Activated B cell treated with CpG ODN at 0.5 μM for 24 hours (primary cell): ENCODE measurements at regions not wholly inside any gene's neighbourhood (a gene's known extent, or its start where the extent isn't known, plus 50 kb on each side); places are given as distances from the start of the nearest gene placed in this dataset.
"Not testable (repeated sequence)": the region's sequence is repeated elsewhere in the genome, so short reads cannot be mapped to it uniquely, and the experiment has no call there.

Experiments
- ATAC-seq: fragments of 200-7000 bp; cut with Tn5 transposase; one replicate; pipeline ENCODE4 v1.10.0; 2021; ENCODE audit warnings: low read depth, mild to moderate bottlenecking, moderate library complexity
- CTCF ChIA-PET: fragments of 350-600 bp; sonication (Branson Sonifier 250); formaldehyde crosslinking; loops from one replicate; lab custom pipeline; 2021; ENCODE audit warnings: antibody characterized with exemption; lab: Charles Lee
- POLR2A ChIA-PET: fragments of 350-600 bp; sonication (Branson Sonifier 250); formaldehyde crosslinking; loops from one replicate; lab custom pipeline; 2021; ENCODE audit warnings: antibody characterized with exemption; lab: Charles Lee
- DNase-seq: peaks from one replicate; pipeline ENCODE4 v3.0.0; 2022
- H3K27ac Mint-ChIP-seq: one replicate; pipeline ENCODE4 v1.8.0; 2020; ENCODE audit warnings: mixed read lengths
- H3K27me3 Mint-ChIP-seq: one replicate; pipeline ENCODE4 v1.8.0; 2021; ENCODE audit warnings: mixed read lengths
- H3K36me3 Mint-ChIP-seq: one replicate; pipeline ENCODE4 v1.8.0; 2021; ENCODE audit warnings: low read depth, mixed read lengths
- H3K4me1 Mint-ChIP-seq: one replicate; pipeline ENCODE4 v1.8.0; 2021; ENCODE audit warnings: mixed read lengths
- H3K4me3 Mint-ChIP-seq: one replicate; pipeline ENCODE4 v1.8.0; 2020; ENCODE audit warnings: mild to moderate bottlenecking, mixed read lengths
- H3K9me3 Mint-ChIP-seq: one replicate; pipeline ENCODE4 v1.8.0; 2020; ENCODE audit warnings: mixed read lengths
- intact Hi-C: fragments of 100-400 bp; cut with micrococcal nuclease; formaldehyde crosslinking; loops from one replicate; pipeline ENCODE4 v1.15.1; 2024
- TF ChIP-seq, protein P1 (sequence below): fragments of 200-600 bp; IDR thresholded peaks from one replicate; pipeline ENCODE4 v1.8.0; 2022; ENCODE audit warnings: antibody characterized with exemption, mild to moderate bottlenecking

DNA sequence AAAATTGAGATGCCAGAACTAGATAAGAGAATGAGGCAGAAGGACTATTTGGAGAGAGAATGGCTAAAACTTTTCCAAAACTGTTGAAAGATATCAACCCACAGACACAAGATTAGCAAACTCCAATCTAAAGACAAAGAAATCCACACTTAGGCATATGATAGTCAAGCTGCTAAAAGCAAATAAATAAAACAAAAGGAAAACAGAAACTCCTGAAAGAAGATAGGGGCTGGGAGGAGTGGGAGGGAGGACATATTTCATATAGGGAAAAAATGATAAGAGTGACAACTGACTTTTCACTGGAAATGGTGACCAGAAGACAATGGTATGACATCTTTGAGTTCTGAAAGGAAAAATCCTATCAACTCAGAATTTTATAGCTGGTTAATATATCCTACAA is 105.4 kb upstream of the ADO start:
- CTCF ChIA-PET, result no interaction called here
- intact Hi-C loops, result no loop called here
- H3K27ac Mint-ChIP-seq, result no peak overlapping the region

DNA sequence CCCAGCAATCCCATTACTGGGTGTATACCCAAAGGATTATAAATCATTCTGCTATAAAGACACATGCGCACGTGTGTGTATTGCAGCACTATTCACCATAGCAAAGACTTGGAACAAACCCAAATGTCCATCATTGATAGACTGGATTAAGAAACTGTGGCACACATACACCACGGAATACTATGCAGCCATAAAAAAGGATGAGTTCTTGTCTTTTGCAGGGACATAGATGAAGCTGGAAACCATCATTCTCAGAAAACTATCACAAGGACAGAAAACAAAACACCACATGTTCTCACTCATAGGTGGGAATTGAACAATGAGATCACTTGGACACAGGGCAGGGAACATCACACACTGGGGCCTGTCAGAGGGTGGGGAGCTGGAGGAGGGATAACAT is 100.4 kb upstream of the ADO start:
- intact Hi-C loops, H3K9me3 Mint-ChIP-seq, H3K4me3 Mint-ChIP-seq, CTCF ChIA-PET, DNase-seq, H3K27me3 Mint-ChIP-seq, H3K36me3 Mint-ChIP-seq, POLR2A ChIA-PET, ATAC-seq, H3K27ac Mint-ChIP-seq: not testable (repeated sequence)
- peaks cover 28% of the 10 kb centered on the region for H3K4me1 Mint-ChIP-seq

More for the DNA sequence above, 105.4 kb upstream of the ADO start:
- peaks cover 13% of the 10 kb centered on the region for H3K9me3 Mint-ChIP-seq
- H3K4me3 Mint-ChIP-seq, result no peak overlapping the region
- peaks cover 7% of the 10 kb centered on the region for H3K36me3 Mint-ChIP-seq
- H3K27me3 Mint-ChIP-seq, result no peaks in the 10 kb centered on the region
- DNase-seq (no peak), ATAC-seq (no peak)
- H3K4me1 Mint-ChIP-seq, result peaks cover 18% of the 10 kb centered on the region
- POLR2A ChIA-PET, result no interaction called here
- TF ChIP-seq, protein P1, sequence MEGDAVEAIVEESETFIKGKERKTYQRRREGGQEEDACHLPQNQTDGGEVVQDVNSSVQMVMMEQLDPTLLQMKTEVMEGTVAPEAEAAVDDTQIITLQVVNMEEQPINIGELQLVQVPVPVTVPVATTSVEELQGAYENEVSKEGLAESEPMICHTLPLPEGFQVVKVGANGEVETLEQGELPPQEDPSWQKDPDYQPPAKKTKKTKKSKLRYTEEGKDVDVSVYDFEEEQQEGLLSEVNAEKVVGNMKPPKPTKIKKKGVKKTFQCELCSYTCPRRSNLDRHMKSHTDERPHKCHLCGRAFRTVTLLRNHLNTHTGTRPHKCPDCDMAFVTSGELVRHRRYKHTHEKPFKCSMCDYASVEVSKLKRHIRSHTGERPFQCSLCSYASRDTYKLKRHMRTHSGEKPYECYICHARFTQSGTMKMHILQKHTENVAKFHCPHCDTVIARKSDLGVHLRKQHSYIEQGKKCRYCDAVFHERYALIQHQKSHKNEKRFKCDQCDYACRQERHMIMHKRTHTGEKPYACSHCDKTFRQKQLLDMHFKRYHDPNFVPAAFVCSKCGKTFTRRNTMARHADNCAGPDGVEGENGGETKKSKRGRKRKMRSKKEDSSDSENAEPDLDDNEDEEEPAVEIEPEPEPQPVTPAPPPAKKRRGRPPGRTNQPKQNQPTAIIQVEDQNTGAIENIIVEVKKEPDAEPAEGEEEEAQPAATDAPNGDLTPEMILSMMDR, result no peak

DNA sequence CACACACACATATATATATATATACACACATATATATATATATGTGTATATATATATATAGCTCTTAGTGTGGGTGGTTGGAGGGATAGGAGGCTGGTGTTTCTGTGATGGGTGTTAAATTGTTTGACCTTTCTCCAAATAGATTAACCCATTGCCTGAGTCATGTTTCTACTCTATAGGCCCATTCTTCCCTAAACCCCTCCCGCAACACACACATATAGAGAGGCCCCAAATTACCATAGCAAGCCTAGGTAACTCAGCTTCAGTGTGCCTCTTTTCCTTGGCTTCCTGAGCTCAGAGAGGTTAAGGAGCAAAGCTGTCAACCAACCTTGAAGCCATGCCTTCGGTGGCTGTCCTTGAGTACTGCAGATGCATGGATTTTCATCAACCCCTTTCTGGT is 98.7 kb upstream of the ADO start:
- Mint-ChIP-seq H3K27ac (no peak overlapping the region), H3K4me3 (no peak overlapping the region), H3K27me3 (no peaks in the 10 kb centered on the region), H3K9me3 (peaks cover 2% of the 10 kb centered on the region), H3K36me3 (no peaks in the 10 kb centered on the region), H3K4me1 (peaks cover 43% of the 10 kb centered on the region)
- ChIA-PET CTCF (interaction anchor here (1.6 kb wide), 1 partner anchor 27 kb away, joined by 3 read pairs; no protein-coding TSS in a partner anchor), POLR2A (no interaction called here)
- DNase-seq (no peak), ATAC-seq (no peak)
- intact Hi-C loops, result no loop called here
- TF ChIP-seq, protein P1, result no peak

DNA sequence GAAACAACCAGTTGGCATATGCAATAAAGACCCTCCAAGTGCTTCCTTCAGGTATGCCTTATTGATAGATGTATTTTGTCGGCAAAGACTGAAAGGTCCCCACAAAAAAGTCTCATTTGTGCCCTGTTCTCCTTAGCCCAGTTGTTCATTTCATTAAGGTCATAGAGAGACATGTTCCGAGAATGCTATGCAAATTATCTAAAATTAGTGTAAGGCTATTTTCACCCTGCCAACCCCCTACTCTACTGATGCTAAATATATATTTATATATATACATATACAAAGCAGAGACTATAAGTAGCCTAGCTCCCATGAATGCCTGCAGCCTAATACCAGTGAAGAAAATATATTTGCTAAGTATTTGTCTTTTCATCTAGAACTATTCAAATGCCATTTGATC is 96.7 kb upstream of the ADO start:
- TF ChIP-seq, protein P1, result no peak
- POLR2A ChIA-PET, result interaction anchor here (1.4 to 1.8 kb wide), 2 partner anchors 25 to 109 kb away, joined by 4 to 6 read pairs; partner anchors contain the start of gene EGR2
- ATAC-seq (peak; percentile 42), DNase-seq (no peak)
- intact Hi-C loops, result loop anchor here (2.0 kb wide), 1 partner anchor 15 kb away; no protein-coding TSS in a partner anchor
- Mint-ChIP-seq H3K27ac (no peak overlapping the region), H3K27me3 (no peaks in the 10 kb centered on the region), H3K4me1 (peaks cover 37% of the 10 kb centered on the region), H3K9me3 (peaks cover 7% of the 10 kb centered on the region), H3K4me3 (no peak overlapping the region), H3K36me3 (no peaks in the 10 kb centered on the region)
- CTCF ChIA-PET, result no interaction called here

DNA sequence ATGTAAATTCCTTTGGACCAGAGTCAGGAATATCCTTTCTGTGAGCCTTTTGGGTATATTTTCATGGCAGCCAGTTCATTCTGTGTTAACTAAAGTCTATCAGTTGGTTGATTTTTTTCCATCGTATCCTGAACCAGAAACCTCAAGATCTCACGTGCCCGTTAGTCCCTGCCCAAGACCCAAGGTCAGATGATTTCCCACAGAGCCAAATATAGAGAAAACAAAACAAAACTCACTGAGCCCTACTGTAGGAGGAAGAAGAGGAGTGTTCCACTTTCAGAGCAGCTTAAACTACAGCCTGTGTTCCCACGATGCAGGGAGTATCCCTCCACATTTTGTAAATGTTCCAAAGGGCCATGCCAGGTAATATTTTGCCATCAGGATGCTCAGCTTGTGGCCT is 96.0 kb upstream of the ADO start:
- Mint-ChIP-seq H3K4me1 (peaks cover 37% of the 10 kb centered on the region), H3K27ac (no peak overlapping the region), H3K36me3 (no peaks in the 10 kb centered on the region), H3K27me3 (no peaks in the 10 kb centered on the region), H3K4me3 (peak overlapping the region; percentile 12), H3K9me3 (peaks cover 7% of the 10 kb centered on the region)
- CTCF ChIA-PET, result no interaction called here
- TF ChIP-seq, protein P1, result no peak
- ATAC-seq (no peak), DNase-seq (no peak)
- POLR2A ChIA-PET, result interaction anchor here (1.4 to 1.8 kb wide), 2 partner anchors 24 to 108 kb away, joined by 4 to 6 read pairs; partner anchors contain the start of gene EGR2
- intact Hi-C loops, result loop anchor here (2.0 kb wide), 1 partner anchor 14 kb away; no protein-coding TSS in a partner anchor

DNA sequence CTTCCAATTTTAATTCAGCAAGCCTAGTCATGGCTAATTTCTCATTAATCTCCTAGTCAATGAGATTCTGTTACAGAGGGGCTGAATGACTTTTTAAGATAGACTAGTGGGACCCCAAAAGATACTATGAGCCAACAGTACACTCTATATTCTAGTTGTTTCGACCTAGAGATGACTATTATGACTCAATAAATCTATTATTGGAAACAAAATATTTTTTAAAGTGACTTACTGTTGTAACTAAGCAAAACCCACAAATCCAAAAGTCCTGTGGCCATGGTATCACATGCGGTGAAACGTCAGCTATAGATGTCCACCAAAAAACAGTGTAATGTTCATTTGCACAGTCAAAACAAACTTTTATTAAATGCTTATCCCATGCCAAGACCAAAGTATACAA is 95.3 kb upstream of the ADO start:
- DNase-seq (no peak), ATAC-seq (no peak)
- no peaks in the 10 kb centered on the region for H3K27me3 Mint-ChIP-seq
- POLR2A ChIA-PET, result no interaction called here
- CTCF ChIA-PET, result no interaction called here
- intact Hi-C loops, result loop anchor here (2.0 kb wide), 1 partner anchor 14 kb away; no protein-coding TSS in a partner anchor
- peaks cover 6% of the 10 kb centered on the region for H3K9me3 Mint-ChIP-seq
- no peak overlapping the region for H3K4me3 Mint-ChIP-seq
- peaks cover 37% of the 10 kb centered on the region for H3K4me1 Mint-ChIP-seq
- no peak overlapping the region for H3K27ac Mint-ChIP-seq
- H3K36me3 Mint-ChIP-seq, result no peaks in the 10 kb centered on the region
- TF ChIP-seq, protein P1, result no peak
